GM23338 (cell line): ENCODE measurements at regions not wholly inside any gene's neighbourhood (a gene's known extent, or its start where the extent isn't known, plus 50 kb on each side); places are given as distances from the start of the nearest gene placed in this dataset.

ENCODE experiments used
- ATAC-seq: fragments of 200-7000 bp; cut with Tn5 transposase; 3 replicates; pipeline ENCODE4 v1.9.1; 2020
- DNase-seq: peaks from one replicate; pipeline ENCODE4 v3.0.0-alpha.2; 2015; ENCODE audit warnings: low spot score
- H2AFZ ChIP-seq: fragments of 200-600 bp; sonication (generic); 2 replicates; pipeline ENCODE4 v1.8.0; 2016; ENCODE audit warnings: antibody characterized with exemption, mild to moderate bottlenecking, moderate library complexity
- H3F3A ChIP-seq: fragments of 200-600 bp; sonication (generic); replicated peaks from 2 replicates; pipeline ENCODE4 v1.8.0; 2017; ENCODE audit warnings: antibody characterized with exemption, mixed run types, low read depth
- H3K27ac ChIP-seq: fragments of 200-600 bp; sonication (generic); 2 replicates; pipeline ENCODE4 v1.6.1; 2016; ENCODE audit warnings: low read depth
- H3K27me3 ChIP-seq: fragments of 200-600 bp; sonication (generic); 2 replicates; pipeline ENCODE4 v1.8.0; 2016; ENCODE audit warnings: mild to moderate bottlenecking, mixed run types, moderate library complexity; ENCODE audit not compliant: insufficient read depth
- H3K36me3 ChIP-seq: fragments of 200-600 bp; sonication (generic); 2 replicates; pipeline ENCODE4 v1.8.0; 2016; ENCODE audit warnings: mild to moderate bottlenecking; ENCODE audit not compliant: insufficient read depth
- H3K4me1 ChIP-seq: fragments of 200-600 bp; sonication (generic); 2 replicates; pipeline ENCODE4 v1.8.0; 2016; ENCODE audit warnings: mild to moderate bottlenecking, moderate library complexity; ENCODE audit not compliant: insufficient read depth
- H3K4me2 ChIP-seq: fragments of 200-600 bp; sonication (generic); 2 replicates; pipeline ENCODE4 v1.7.1; 2017; ENCODE audit warnings: mixed run types
- H3K4me3 ChIP-seq: fragments of 200-600 bp; sonication (generic); 2 replicates; pipeline ENCODE4 v1.6.1; 2016; ENCODE audit warnings: mixed run types
- H3K79me2 ChIP-seq: fragments of 200-600 bp; sonication (generic); replicated peaks from 2 replicates; pipeline ENCODE4 v1.8.0; 2017; ENCODE audit warnings: mild to moderate bottlenecking; ENCODE audit not compliant: insufficient read depth
- H3K9me2 ChIP-seq: fragments of 200-600 bp; sonication (generic); 2 replicates; pipeline ENCODE4 v1.8.0; 2017; ENCODE audit not compliant: insufficient read depth
- H4K20me1 ChIP-seq: fragments of 200-600 bp; sonication (generic); replicated peaks from 2 replicates; pipeline ENCODE4 v1.8.0; 2017; ENCODE audit warnings: mild to moderate bottlenecking; ENCODE audit not compliant: insufficient read depth
- H3K27ac Mint-ChIP-seq: 2 replicates; pipeline ENCODE4 v1.8.0; 2020; ENCODE audit warnings: inconsistent platforms, mild to moderate bottlenecking, moderate library complexity, mixed read lengths
- H3K27me3 Mint-ChIP-seq: 3 replicates; pipeline ENCODE4 v1.8.0; 2022; ENCODE audit warnings: low read depth, mild to moderate bottlenecking, moderate library complexity, mixed read lengths, inconsistent platforms; ENCODE audit not compliant: insufficient read depth, poor library complexity
- H3K36me3 Mint-ChIP-seq: 3 replicates; pipeline ENCODE4 v1.8.0; 2021; ENCODE audit warnings: low read depth, mild to moderate bottlenecking, inconsistent platforms, moderate library complexity, mixed read lengths
- H3K4me1 Mint-ChIP-seq: 3 replicates; pipeline ENCODE4 v1.8.0; 2020; ENCODE audit warnings: mild to moderate bottlenecking, inconsistent platforms, mixed read lengths
- H3K4me3 Mint-ChIP-seq: 3 replicates; pipeline ENCODE4 v1.8.0; 2021; ENCODE audit warnings: moderate library complexity, mild to moderate bottlenecking, inconsistent platforms, mixed read lengths
- H3K9me3 Mint-ChIP-seq: 3 replicates; pipeline ENCODE4 v1.8.0; 2020; ENCODE audit warnings: moderate library complexity, mild to moderate bottlenecking, inconsistent platforms, mixed read lengths
- CREB1 ChIP-seq: fragments of 250-450 bp; sonication (Bioruptor Pico); IDR thresholded peaks from 2 replicates; pipeline ENCODE4 v1.5.0; 2020; ENCODE audit warnings: low read depth, mild to moderate bottlenecking, moderate library complexity
- EZH2phosphoT487 ChIP-seq: fragments of 200-600 bp; sonication (generic); IDR thresholded peaks from one replicate; pipeline ENCODE4 v1.8.1; 2018; ENCODE audit warnings: antibody characterized with exemption; ENCODE audit not compliant: unreplicated experiment
- NANOG ChIP-seq: IDR thresholded peaks from 2 replicates; pipeline ENCODE4 v1.6.1; 2016; ENCODE audit warnings: antibody characterized with exemption, borderline replicate concordance
- POLR2AphosphoS5 ChIP-seq: IDR thresholded peaks from 2 replicates; pipeline ENCODE4 v1.6.1; 2016; ENCODE audit warnings: antibody characterized with exemption, low read depth
- STAT1 ChIP-seq: IDR thresholded peaks from one replicate; pipeline ENCODE4 v1.6.1; 2016; ENCODE audit warnings: antibody characterized with exemption; ENCODE audit not compliant: unreplicated experiment
- ZNF331 ChIP-seq: fragments of 250-450 bp; sonication (Bioruptor Pico); IDR thresholded peaks from 2 replicates; pipeline ENCODE4 v1.5.0; 2020; ENCODE audit warnings: low read depth, mild to moderate bottlenecking, moderate library complexity
- TF ChIP-seq, protein P1 (sequence below): IDR thresholded peaks from one replicate; pipeline ENCODE4 v1.6.1; 2018; ENCODE audit warnings: antibody characterized with exemption; ENCODE audit not compliant: unreplicated experiment
- TF ChIP-seq, protein P2 (sequence below), 2 experiments: fragments of 200-600 bp in 1 of 2; sonication (generic) in 1 of 2; conservative IDR thresholded peaks; 2 replicates each; pipeline versions ENCODE4 v1.5.1 to v1.6.1; 2016 to 2017; ENCODE audit warnings: antibody characterized with exemption in 2 of 2, low read depth in 2 of 2, mild to moderate bottlenecking in 2 of 2, moderate library complexity in 1 of 2
- TF ChIP-seq, protein P3 (sequence below): fragments of 250-450 bp; sonication (Bioruptor Pico); IDR thresholded peaks from 2 replicates; pipeline ENCODE4 v1.5.0; 2020; ENCODE audit warnings: mild to moderate bottlenecking, moderate library complexity

DNA sequence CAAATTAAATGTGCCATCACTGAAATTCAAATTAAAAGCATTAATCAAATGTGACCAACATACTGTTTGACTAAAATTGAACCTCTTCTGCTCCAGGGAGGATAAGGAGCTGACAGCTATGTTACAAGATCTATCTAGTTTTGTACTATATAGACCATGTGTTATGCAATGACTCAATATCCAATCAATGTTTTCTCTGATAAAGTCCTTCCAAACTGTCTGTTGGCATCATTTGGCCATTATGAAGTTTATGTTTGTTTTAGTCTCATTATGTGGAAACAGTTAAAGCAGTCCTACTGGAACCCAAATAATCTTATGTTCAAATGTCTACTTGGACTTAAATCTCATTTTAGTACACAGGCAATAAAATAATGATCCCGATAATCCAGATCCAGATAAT, 267.0 kb upstream of the THBS1 start:
- no peak for ATAC-seq
- TF ChIP-seq STAT1, result no peak
- TF ChIP-seq POLR2AphosphoS5, result no peak
- TF ChIP-seq, protein P1, sequence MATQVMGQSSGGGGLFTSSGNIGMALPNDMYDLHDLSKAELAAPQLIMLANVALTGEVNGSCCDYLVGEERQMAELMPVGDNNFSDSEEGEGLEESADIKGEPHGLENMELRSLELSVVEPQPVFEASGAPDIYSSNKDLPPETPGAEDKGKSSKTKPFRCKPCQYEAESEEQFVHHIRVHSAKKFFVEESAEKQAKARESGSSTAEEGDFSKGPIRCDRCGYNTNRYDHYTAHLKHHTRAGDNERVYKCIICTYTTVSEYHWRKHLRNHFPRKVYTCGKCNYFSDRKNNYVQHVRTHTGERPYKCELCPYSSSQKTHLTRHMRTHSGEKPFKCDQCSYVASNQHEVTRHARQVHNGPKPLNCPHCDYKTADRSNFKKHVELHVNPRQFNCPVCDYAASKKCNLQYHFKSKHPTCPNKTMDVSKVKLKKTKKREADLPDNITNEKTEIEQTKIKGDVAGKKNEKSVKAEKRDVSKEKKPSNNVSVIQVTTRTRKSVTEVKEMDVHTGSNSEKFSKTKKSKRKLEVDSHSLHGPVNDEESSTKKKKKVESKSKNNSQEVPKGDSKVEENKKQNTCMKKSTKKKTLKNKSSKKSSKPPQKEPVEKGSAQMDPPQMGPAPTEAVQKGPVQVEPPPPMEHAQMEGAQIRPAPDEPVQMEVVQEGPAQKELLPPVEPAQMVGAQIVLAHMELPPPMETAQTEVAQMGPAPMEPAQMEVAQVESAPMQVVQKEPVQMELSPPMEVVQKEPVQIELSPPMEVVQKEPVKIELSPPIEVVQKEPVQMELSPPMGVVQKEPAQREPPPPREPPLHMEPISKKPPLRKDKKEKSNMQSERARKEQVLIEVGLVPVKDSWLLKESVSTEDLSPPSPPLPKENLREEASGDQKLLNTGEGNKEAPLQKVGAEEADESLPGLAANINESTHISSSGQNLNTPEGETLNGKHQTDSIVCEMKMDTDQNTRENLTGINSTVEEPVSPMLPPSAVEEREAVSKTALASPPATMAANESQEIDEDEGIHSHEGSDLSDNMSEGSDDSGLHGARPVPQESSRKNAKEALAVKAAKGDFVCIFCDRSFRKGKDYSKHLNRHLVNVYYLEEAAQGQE, result no peak
- TF ChIP-seq ZNF331 (CRISPR knock-in tag), result no peak
- no peak for TF ChIP-seq NANOG
- TF ChIP-seq CREB1, result no peak
- TF ChIP-seq, protein P2, sequence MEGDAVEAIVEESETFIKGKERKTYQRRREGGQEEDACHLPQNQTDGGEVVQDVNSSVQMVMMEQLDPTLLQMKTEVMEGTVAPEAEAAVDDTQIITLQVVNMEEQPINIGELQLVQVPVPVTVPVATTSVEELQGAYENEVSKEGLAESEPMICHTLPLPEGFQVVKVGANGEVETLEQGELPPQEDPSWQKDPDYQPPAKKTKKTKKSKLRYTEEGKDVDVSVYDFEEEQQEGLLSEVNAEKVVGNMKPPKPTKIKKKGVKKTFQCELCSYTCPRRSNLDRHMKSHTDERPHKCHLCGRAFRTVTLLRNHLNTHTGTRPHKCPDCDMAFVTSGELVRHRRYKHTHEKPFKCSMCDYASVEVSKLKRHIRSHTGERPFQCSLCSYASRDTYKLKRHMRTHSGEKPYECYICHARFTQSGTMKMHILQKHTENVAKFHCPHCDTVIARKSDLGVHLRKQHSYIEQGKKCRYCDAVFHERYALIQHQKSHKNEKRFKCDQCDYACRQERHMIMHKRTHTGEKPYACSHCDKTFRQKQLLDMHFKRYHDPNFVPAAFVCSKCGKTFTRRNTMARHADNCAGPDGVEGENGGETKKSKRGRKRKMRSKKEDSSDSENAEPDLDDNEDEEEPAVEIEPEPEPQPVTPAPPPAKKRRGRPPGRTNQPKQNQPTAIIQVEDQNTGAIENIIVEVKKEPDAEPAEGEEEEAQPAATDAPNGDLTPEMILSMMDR (conservative IDR thresholded peaks at IDR 0.05; ENCODE audit: low read depth in 2 of 2), result no peak
- TF ChIP-seq EZH2phosphoT487, result no peak
- TF ChIP-seq, protein P3, sequence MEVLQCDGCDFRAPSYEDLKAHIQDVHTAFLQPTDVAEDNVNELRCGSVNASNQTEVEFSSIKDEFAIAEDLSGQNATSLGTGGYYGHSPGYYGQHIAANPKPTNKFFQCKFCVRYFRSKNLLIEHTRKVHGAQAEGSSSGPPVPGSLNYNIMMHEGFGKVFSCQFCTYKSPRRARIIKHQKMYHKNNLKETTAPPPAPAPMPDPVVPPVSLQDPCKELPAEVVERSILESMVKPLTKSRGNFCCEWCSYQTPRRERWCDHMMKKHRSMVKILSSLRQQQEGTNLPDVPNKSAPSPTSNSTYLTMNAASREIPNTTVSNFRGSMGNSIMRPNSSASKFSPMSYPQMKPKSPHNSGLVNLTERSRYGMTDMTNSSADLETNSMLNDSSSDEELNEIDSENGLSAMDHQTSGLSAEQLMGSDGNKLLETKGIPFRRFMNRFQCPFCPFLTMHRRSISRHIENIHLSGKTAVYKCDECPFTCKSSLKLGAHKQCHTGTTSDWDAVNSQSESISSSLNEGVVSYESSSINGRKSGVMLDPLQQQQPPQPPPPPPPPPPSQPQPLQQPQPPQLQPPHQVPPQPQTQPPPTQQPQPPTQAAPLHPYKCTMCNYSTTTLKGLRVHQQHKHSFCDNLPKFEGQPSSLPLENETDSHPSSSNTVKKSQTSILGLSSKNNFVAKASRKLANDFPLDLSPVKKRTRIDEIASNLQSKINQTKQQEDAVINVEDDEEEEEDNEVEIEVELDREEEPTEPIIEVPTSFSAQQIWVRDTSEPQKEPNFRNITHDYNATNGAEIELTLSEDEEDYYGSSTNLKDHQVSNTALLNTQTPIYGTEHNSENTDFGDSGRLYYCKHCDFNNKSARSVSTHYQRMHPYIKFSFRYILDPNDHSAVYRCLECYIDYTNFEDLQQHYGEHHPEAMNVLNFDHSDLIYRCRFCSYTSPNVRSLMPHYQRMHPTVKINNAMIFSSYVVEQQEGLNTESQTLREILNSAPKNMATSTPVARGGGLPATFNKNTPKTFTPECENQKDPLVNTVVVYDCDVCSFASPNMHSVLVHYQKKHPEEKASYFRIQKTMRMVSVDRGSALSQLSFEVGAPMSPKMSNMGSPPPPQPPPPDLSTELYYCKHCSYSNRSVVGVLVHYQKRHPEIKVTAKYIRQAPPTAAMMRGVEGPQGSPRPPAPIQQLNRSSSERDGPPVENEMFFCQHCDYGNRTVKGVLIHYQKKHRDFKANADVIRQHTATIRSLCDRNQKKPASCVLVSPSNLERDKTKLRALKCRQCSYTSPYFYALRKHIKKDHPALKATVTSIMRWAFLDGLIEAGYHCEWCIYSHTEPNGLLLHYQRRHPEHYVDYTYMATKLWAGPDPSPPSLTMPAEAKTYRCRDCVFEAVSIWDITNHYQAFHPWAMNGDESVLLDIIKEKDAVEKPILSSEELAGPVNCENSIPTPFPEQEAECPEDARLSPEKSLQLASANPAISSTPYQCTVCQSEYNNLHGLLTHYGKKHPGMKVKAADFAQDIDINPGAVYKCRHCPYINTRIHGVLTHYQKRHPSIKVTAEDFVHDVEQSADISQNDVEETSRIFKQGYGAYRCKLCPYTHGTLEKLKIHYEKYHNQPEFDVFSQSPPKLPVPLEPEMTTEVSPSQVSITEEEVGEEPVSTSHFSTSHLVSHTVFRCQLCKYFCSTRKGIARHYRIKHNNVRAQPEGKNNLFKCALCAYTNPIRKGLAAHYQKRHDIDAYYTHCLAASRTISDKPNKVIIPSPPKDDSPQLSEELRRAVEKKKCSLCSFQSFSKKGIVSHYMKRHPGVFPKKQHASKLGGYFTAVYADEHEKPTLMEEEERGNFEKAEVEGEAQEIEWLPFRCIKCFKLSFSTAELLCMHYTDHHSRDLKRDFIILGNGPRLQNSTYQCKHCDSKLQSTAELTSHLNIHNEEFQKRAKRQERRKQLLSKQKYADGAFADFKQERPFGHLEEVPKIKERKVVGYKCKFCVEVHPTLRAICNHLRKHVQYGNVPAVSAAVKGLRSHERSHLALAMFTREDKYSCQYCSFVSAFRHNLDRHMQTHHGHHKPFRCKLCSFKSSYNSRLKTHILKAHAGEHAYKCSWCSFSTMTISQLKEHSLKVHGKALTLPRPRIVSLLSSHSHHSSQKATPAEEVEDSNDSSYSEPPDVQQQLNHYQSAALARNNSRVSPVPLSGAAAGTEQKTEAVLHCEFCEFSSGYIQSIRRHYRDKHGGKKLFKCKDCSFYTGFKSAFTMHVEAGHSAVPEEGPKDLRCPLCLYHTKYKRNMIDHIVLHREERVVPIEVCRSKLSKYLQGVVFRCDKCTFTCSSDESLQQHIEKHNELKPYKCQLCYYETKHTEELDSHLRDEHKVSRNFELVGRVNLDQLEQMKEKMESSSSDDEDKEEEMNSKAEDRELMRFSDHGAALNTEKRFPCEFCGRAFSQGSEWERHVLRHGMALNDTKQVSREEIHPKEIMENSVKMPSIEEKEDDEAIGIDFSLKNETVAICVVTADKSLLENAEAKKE (CRISPR knock-in tag), result no peak
- no peak for DNase-seq

More for the DNA sequence above, 267.0 kb upstream of the THBS1 start:
- Histone ChIP-seq H3K4me2 (no peak overlapping the region), H3K79me2 (no peaks in the 10 kb centered on the region), H3K36me3 (no peaks in the 10 kb centered on the region), H3K4me1 (no peaks in the 10 kb centered on the region), H3K4me3 (no peak overlapping the region), H3K9me2 (peaks cover 3% of the 10 kb centered on the region; the same call in 1 of the 2 replicates), H3K27ac (no peak overlapping the region), H3F3A (no peaks in the 10 kb centered on the region), H2AFZ (no peak overlapping the region), H4K20me1 (no peaks in the 10 kb centered on the region), H3K27me3 (no peaks in the 10 kb centered on the region)
- H3K4me1 Mint-ChIP-seq, result no peaks in the 10 kb centered on the region; the same call in 2 of the 3 replicates
- no peak overlapping the region for H3K27ac Mint-ChIP-seq
- H3K36me3 Mint-ChIP-seq, result no peaks in the 10 kb centered on the region
- no peaks in the 10 kb centered on the region for H3K27me3 Mint-ChIP-seq
- H3K9me3 Mint-ChIP-seq, result no peaks in the 10 kb centered on the region
- H3K4me3 Mint-ChIP-seq, result no peak overlapping the region
